ENCODE measurements at regions not wholly inside any gene's neighbourhood (a gene's known extent, or its start where the extent isn't known, plus 50 kb on each side); places are given as distances from the start of the nearest gene placed in this dataset.
"Not testable (repeated sequence)": the region's sequence is repeated elsewhere in the genome, so short reads cannot be mapped to it uniquely, and the experiment has no call there.

DNA sequence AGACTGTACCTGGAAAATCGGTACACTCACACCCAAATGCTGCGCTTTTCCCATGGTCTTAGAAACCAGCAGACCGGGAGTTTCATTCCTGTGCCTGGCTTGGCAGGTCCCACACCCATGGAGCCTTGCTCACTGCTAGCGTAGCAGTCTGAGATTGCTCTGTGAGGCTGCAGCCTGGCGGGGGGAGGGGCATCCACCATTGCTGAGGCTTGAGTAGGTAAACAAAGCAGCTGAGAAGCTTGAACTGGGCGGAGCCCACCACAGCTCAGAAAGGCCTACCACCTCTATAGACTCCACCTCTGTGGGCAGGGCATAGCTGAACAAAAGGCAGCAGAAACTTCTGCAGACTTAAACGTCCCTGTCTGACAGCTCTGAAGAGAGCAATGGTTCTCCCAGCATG is 271.4 kb downstream of the SCG2 start:
- CTCF ChIA-PET (ENCODE audit: partially characterized antibody); H3K4me1 ChIP-seq (replicated peaks in 1 of 4; ENCODE audit: control insufficient read depth in 3 of 4, insufficient read depth in 4 of 4, low read length in 3 of 4); H3K79me1 ChIP-seq (ENCODE audit: low read depth, low read length); H2BK120ac ChIP-seq (replicated peaks; ENCODE audit: low read depth, low read length); H3K79me2 ChIP-seq (ENCODE audit: control insufficient read depth in 1 of 2, insufficient read depth in 2 of 2, low read length in 2 of 2); H3K23me2 ChIP-seq (ENCODE audit: low read depth, low read length); H3K27me3 ChIP-seq (replicated peaks in 1 of 4; ENCODE audit: control insufficient read depth in 3 of 4, extremely low read depth in 1 of 4, insufficient read depth in 3 of 4, low read length in 3 of 4); H3K36me3 ChIP-seq (ENCODE audit: control insufficient read depth in 2 of 4, insufficient read depth in 4 of 4, low read length in 3 of 4); H3K56ac ChIP-seq (replicated peaks; ENCODE audit: insufficient read length, low read depth, low read length); FAIRE-seq; H2BK15ac ChIP-seq (ENCODE audit: low read length); H2AK5ac ChIP-seq (ENCODE audit: low read depth, low read length); H3K14ac ChIP-seq (ENCODE audit: insufficient read length); H3K9ac ChIP-seq (replicated peaks in 1 of 4; ENCODE audit: extremely low read depth in 1 of 4, low read depth in 3 of 4, low read length in 3 of 4); H4K20me1 ChIP-seq (replicated peaks in 1 of 2; ENCODE audit: control insufficient read depth in 1 of 2, insufficient read depth in 2 of 2, low read length in 2 of 2); POLR2A ChIA-PET (ENCODE audit: partially characterized antibody); H3K18ac ChIP-seq (ENCODE audit: extremely low read depth, low read length); H3K9me3 ChIP-seq (ENCODE audit: insufficient read depth in 2 of 2, low read depth in 1 of 2, low read length in 1 of 2); H4K8ac ChIP-seq (ENCODE audit: extremely low read depth, insufficient read depth, low read length); H4K91ac ChIP-seq (replicated peaks; ENCODE audit: insufficient read length, low read length); H3K27ac ChIP-seq (ENCODE audit: low read depth, low read length); H3K23ac ChIP-seq (ENCODE audit: insufficient read length); H3K4ac ChIP-seq (replicated peaks; ENCODE audit: insufficient read length, low read depth, low read length); H2BK20ac ChIP-seq (ENCODE audit: low read length); H3K4me3 ChIP-seq (ENCODE audit: extremely low read depth in 1 of 4, insufficient read depth in 2 of 4, low read depth in 3 of 4, low read length in 4 of 4); H4K5ac ChIP-seq (ENCODE audit: insufficient read length, low read depth, low read length): not testable (repeated sequence)
- WGBS, 2 experiments (ENCODE audit: extremely low coverage in 1 of 2, insufficient coverage in 1 of 2, insufficient read length in 1 of 2, insufficient replicate concordance in 2 of 2, low coverage in 1 of 2, low lambda C conversion rate in 2 of 2, missing lambda C conversion rate in 1 of 2) = 87% methylated on average over 7 of the region's 7 CpGs; no CpG with 5 or more reads in 1 of the 2 experiments
- H2BK12ac ChIP-seq (ENCODE audit: low read depth, low read length) = 0 out of 2 replicates have a peak overlapping the region, but pooled peaks have one; percentile 39
- TF ChIP-seq ASH2L (IDR thresholded peaks at IDR 0.05; ENCODE audit: low read length) (peak; percentile 50), RBBP5 (IDR thresholded peaks at IDR 0.05; ENCODE audit: borderline replicate concordance, low read depth, low read length) (peak; percentile 61; the same call in 1 of the 2 replicates)
- 0 out of 2 replicates have a peak overlapping the region, but pooled peaks have one; percentile 52 for H2BK5ac ChIP-seq (ENCODE audit: low read depth, low read length)
- H2AFZ ChIP-seq (ENCODE audit: low read length) = peak overlapping the region; percentile 90; the same call in 1 of the 2 replicates
- H3K4me2 ChIP-seq (ENCODE audit: insufficient read depth in 1 of 2, low read depth in 2 of 2, low read length in 2 of 2) = peak overlapping the region in 1 of 2 experiments; percentile 54; a peak in 2 of 4 replicates
- peak; percentile 27 to 48 for DNase-seq (ENCODE audit: low read depth in 1 of 2, low spot score in 2 of 2)

Measured in H1 (cell line).